Left hindlimb (tissue), 1 donor: ENCODE measurements at regions not wholly inside any gene's neighbourhood (a gene's known extent, or its start where the extent isn't known, plus 50 kb on each side); places are given as distances from the start of the nearest gene placed in this dataset.

ENCODE experiments used
- DNase-seq: peaks from one replicate; pipeline ENCODE4 v3.0.0-alpha.2; 2018

DNA sequence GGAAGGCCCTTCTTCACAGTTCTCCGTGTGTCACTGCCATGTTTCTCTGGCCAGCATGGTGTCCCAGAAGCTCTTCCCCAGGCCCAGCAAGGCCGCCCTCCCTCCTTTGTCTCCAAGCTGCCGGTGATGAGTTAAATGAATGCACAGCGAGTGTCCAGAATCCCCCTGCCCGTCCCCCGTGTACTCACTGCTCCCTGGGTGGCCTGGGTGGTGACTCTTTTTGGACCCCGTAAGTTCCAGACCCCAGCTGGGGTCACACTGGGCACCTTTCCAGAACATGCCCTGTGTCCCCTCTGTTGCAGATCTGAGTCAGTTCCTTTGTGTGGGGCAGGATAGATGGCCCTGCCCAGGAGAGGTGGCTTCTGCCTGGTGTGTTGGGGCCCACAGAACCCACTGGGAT, 95.0 kb downstream of the MRPL36 start:
- DNase-seq = no peak

DNA sequence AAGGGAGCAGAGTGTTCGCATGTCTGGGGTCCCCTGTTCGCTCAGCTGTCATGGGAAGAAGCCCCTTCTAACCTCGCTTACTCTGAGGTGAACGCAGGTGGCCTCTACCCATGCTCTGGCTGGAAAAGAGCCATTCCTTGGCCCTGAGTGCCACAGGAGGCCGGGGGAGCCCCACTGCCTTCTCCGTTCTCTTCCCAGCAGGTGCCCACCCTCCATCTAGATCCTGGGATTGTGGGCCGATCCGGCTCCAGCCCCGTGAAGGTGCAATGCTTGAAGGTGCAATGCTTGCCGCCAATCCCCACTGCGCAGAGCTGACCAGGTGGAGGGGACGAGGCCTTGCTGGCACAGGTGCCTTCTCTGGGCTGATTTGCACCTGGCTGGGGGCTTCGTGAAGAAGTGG, 95.4 kb downstream of the MRPL36 start:
- no peak for DNase-seq

DNA sequence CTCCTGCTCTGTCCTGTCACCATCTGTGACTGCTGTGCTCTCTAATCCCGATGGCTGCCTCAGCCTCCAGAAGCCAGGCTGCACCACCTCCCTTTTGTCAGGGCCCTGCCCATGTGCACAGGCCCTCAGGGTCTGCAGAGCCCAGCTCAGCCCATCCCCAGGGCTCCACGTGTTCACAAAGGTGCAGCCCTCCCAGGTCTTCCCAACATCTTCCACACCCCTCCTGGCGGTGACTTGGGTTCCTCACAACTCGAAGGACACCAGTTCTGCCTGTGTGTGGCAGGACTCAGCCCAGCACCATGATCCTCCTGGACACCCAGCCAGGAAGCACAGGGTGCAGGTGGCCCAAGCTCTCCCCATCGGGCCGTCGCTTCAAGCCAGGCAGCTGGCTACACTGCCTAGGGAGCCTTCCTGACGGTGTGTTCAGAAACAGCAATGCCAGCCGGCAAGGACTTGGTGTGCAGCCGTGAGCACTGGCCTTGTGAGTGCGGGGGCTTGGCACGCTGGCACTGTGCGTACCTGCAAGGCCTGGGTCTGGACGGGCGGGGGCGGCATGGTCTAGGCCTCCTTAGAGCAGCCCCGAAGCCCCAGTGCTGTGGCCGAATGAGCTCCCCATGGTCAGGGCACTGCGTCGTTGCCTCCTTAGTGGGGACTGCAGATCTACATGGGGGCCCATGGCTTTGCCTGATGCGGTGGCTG, 96.1 kb downstream of the MRPL36 start:
- DNase-seq = no peak

DNA sequence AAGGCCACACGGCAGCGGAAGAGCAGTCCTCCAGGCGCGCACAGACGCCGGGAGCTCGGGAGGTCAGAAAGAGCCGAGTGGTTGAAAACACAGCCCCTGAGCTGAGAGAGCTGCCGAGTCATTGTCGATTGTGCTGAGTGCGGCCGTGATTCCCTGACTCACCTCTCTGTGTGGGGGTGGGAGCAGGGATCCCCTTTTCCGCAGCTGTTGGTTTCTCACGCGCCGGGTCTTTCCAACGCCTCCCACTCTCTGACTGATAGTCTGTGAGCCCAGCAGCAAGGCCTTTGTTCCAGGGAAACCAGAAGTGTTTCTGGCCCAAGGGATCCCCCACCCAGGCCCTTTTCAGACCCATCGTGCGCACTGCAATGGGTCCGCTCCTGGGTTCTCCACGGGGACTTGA, 97.3 kb downstream of the MRPL36 start:
- DNase-seq = no peak

DNA sequence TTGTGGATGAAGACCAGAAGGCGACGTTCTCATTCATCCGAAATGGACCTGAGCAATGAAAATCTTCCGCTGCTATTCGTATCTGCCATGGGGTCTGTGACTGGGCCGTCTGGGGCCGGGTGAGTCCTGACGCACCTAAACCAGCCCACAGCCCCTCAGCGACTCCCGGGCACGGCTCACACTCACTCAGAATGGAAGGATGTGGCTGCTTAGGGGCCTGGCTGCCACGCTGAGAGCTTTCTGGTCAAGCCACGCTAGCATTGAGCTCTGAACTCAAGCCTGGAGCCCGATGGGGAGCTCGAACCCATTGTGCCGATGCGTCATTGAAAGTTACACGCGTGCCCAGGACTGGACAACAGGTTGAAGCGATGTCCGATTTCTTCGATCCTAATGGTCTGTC, 97.8 kb downstream of the MRPL36 start:
- DNase-seq = no peak

DNA sequence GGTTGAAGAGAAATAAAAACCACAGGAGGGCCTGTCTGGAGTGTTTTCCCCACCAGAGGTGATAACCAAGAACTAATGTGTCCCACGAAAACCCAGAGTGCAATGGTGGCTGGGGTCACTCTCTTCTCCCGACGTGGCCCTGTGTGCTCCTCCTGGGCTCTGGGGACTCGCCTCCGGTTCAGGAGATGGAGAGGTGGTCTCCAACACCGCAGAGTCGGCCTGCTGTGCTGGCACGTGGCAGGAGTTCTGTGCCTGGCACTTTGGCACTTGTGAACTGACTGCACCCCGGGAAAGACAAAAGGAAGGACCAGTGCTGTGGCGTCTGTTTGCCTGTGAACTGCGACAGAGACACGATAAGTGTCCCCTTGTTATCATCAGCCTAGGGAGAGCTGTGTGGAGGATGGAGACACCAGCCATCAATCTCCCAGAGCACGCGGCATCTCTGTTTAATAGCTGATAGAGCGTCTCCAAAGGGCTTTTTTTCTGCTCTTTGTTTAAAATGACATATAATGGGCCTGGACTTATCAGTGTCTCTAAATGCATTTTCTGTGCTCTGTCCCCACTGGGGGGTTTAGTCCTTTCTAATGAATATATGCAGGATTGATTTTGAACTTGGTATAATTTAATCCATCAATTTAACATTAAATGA, 98.3 kb downstream of the MRPL36 start:
- no peak for DNase-seq

DNA sequence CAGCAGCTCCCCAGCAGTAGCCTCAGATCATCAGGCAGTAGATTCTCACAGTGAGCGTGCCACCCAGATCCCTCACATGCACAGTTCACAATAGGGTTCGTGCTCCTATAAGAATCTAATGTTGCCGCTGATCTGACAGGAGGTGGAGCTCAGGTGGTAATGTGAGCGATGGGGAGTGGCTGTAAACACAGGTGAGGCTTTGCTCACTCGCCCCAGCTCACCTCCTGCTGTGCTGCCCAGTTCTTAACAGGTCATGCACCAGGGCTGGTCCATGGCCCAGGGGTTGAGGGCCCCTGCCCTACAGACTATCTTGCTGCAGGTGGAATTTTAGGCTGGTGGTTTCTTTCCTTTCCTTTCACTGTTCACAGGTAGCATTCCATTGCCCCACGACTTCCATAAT, 100.2 kb downstream of the MRPL36 start:
- DNase-seq = no peak

DNA sequence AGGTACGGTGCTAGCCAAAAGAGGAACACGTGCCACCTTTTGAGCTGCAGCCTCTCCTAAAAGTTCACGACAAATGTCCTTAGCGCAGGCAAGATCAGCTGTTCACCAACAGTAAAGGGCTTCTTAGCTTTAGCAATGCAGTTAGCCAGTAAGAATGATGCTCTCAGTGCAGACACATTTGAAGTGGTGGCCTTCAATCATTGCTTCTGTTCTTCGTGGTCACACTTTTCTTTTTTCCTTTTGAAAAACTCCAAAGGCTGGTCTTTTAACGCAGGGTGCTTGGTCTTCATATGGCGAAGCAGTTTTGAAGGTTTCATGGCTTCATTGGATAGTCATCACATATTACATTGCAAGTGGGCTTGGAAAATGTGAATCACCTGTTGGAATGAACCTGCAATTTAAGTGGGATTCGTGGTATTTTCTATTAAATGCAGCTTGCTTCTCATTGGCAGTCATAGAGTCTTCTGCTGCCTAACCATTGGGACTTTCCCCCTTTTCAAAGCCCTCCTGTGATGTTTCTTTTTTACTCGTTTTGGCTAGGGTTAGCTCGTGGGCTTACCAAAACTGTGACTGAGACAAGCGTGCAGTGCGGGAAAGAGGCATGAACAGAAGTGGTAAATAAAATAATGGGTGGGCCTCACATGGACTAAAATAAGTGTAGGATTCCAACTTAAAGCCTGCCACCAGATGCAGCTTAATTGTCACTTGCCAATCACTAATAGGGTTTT, 100.9 kb downstream of the MRPL36 start:
- no peak for DNase-seq

GRCh38 chr5:1692381-1692780, 107.3 kb downstream of the MRPL36 start:
- no peak for DNase-seq

DNA sequence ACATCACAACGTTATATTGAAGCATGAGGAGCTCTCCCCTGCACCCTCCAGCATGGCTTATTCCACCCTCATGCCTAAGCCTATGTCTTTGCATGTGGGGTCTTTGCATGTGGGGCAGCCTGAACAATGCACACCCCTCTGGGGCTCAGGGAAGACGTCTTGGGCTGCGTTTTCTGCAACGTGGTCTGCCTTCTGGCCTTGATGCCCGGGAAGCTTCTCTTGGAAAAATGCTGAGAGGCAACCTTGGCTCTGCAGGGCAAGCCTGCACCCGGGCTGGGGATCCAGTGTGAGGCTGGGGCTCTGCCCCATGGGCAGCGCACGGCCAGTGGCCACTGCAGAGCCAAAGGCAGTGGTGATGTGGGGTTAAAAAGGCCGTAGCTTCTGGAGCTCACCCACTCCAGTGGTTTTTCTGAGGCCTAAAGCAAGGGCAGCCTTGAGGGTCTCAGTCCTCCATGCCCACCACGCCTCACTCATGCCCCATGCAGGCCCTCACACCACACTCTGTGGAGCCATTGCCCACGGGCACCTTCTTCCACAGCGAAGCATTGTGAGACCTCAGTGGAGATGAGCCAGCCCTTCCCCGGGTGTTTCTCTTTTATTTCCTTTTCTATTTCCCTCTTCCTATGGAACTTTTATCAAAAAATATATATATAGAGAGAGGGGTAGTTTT, 112.2 kb downstream of the MRPL36 start:
- no peak for DNase-seq

DNA sequence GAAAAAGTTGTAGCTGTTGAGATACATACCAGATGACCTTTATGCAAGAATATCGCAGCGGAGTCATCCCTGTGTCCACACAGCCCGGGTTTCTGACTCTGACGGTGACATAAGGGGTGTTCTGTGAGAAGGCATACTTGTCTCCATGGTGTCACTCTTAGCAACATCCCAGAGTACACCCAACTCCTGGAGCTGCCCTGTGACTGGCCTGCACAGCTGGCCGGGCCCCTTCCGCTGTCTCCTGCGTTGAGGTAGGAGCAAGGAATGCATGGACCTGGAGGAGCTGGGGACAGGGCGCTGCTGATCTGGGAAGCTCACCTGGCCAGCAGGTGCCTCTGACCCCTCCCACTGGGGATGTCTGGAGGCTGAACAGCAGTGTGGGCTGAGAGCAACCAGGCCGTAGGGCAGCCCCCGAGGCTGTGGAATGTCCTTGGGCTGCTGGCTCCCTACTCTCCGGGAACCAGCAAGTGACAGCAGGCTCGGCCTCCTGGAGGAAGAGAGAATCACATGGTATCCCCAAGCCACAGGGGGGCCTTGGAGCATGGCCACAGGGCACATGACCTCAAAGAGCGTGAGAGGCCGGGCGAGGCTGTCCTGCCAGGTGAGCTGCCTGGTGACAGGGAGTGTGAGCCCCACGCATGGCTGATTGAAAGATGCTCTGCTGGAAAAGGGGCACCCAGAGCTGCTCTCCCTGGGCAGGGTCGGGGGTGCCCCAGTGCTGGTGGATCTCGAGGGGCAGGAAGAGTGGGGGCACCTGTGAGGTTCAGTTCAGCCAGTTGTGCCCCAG, 113.4 kb downstream of the MRPL36 start:
- no peak for DNase-seq

- no peak for DNase-seq
These were observed 114.6 kb downstream of the MRPL36 start for GRCh38 chr5:1685066-1685465.

GRCh38 chr5:1681955-1682354, 117.7 kb downstream of the MRPL36 start:
- no peak for DNase-seq

GRCh38 chr5:1673042-1673677, 126.5 kb downstream of the MRPL36 start:
- DNase-seq = no peak

GRCh38 chr5:1672396-1672795, 127.2 kb downstream of the MRPL36 start:
- DNase-seq = no peak

GRCh38 chr5:1671351-1671750, 128.3 kb downstream of the MRPL36 start:
- DNase-seq = no peak

- no peak for DNase-seq
These were observed 129.3 kb downstream of the MRPL36 start for GRCh38 chr5:1670351-1670750.

DNA sequence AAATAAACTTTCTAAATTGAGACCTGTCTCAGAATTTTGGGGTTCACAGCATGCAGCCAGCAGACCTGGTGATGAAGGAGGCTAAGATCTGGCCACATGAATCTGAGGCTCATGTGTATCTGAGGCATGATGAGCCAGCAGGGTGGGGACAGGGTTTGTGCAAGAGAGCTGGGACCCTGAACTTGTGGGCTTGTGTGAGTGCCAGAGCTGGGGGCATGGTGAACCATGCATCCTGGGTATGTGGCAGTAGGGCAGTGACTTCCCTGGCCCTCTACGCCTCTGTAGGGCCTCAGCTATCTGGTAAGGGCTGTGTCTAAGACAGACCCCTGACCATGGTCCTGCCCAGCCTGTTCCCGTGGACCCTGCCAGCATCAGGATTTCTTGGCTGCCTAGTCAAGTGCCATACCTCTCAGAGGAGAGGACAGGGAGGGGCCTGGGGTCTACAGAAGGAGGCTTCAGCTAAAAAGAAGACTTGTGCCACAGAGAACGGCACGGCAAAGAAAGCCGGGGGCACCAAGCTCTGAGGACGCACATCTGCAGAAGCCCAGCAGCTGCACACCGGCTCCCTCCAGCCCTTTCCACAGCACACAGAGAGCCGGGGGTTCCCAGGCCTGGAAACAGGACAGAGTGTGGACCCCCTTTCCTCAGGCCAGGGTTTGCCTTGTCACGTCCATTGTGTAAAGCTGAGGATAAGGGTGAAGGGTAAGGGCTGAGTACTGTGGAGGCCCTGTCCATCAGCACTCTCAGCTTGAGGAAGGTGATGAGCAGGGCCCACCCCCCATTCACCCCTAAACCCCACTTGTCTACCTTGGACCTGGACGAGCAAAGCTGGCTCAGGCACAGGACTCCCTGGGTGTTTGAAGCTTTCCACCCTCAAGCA, 130.1 kb downstream of the MRPL36 start:
- DNase-seq = no peak

- DNase-seq = no peak
These were observed 131.4 kb downstream of the MRPL36 start for GRCh38 chr5:1668141-1668721.

GRCh38 chr5:1667648-1668140, 131.9 kb downstream of the MRPL36 start:
- DNase-seq = no peak
